NOMO-1 treated with DMSO at 0.1 percent for 48 hours (cell line): ENCODE measurements at regions not wholly inside any gene's neighbourhood (a gene's known extent, or its start where the extent isn't known, plus 50 kb on each side); places are given as distances from the start of the nearest gene placed in this dataset.
"Not testable (repeated sequence)": the region's sequence is repeated elsewhere in the genome, so short reads cannot be mapped to it uniquely, and the experiment has no call there.

Source experiments
- DNase-seq: peaks from one replicate; lab custom pipeline; 2025; ENCODE audit not compliant: unreplicated experiment; lab: John Stamatoyannopoulos, UW

DNA sequence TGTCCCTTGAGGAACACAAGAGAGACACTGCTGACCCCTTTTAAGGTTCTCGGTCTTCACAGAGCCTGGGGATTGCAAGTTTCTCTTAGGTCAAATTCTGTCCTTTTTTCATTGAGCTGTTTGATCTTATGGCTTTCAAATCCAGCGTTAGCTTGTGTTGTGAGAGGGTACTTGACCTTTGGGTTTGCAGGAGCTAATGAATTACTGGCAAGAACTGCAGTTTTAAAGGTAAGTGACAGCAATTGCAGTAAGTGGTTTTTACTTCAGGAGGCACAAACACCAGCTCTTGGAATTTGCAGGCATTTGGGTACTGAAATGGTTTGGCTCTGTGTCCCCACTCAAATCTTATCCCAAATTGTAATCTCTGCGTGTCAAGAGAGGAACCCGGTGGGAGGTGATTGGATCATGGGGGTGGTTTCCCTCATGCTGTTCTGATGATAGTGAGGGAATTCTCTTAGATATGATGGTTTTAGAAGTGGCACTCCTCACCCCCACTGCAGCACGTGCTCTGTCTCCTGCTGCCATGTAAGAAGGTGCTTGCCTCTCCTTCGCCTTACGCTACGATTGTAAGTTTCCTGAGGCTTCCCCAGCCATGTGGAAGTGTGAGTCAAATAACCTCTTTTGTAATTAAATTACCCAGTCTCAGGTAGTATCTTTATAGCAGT lies 134.5 kb upstream of the LYPLAL1 start:
- no peak for DNase-seq

DNA sequence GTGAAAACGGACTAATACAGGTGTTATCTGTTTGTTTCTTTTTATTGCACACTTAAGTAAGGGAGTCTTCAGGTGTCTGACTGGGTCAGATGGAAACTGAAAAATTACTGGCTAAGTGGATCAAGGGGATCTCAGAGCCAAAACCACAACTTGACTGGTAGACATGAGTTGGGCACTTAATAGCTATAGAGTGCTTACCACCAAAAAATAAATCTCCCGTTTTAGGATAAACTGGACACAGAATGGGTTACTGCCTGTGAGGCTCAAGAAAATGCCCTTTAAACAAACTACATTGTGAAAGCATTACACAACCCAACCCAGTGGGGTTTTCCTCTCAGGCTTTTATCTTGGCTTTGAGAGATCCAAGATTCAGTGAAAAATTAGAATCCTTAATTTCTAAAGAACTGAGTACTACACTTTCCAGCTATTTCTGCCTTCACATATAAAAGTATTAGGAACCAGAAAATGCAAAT lies 134.0 kb upstream of the LYPLAL1 start:
- no peak for DNase-seq

DNA sequence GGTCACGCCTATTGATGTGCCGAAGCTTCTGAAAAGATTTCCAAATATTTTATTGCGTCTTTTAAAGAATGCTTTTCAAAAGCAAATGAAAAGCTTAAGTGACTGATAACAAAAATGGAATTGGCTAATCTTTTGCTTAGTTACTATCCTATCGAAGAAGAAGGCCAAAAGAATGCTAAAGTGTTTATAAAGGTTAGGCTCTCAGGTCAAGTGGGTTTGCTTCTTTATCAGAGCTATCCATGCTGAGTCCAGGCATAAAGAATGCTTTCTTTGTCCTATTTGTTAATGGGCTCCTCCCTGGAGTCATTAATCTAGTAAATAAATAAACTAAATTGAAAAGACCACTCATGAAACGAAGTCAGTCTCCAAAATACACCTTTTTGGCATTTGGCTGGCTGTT lies 133.4 kb upstream of the LYPLAL1 start:
- DNase-seq: no peak

GRCh38 chr1:219041141-219041540 lies 132.5 kb upstream of the LYPLAL1 start:
- no peak for DNase-seq

- no peak for DNase-seq
Measured at GRCh38 chr1:219041818-219042217, 131.9 kb upstream of the LYPLAL1 start.

GRCh38 chr1:219042769-219043168 lies 130.9 kb upstream of the LYPLAL1 start:
- DNase-seq: no peak

GRCh38 chr1:219045246-219045645 lies 128.4 kb upstream of the LYPLAL1 start:
- no peak for DNase-seq

GRCh38 chr1:219049501-219049900 lies 124.2 kb upstream of the LYPLAL1 start:
- no peak for DNase-seq

DNA sequence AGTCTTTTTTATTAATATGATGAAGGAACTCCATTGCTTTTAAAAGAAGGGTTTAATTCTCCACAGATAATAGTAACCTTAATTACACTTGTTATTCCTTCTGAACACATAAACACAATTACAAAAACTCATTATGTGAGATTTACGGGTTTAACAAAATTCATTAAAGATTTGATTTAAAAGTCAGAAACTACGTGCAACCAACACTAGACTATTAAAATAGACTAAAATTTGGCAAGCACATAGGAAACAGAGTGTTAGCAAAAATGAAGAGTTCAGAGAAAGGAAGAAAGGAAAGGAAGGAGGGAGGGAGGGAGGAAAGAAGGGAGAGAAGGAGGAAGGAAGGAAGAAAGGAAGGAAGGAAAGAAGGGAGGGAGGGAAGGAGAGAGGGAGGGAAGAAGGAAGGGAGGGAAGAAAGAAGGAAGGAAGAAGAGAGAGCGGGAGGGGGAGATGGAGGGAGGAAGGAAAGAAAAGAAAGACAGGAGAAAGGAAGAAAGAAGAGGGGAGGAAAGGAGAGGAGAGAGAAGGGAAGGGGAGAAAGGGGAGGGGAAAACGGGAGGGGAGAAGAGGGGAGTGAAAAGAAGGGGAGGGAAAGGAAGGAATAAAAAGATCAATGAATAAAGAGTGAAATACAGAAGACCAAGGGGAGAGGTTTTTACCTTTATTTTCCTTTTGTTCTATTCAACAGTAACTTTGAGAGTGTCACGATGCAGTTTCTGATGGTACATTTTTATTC lies 123.4 kb upstream of the LYPLAL1 start:
- DNase-seq: no peak

DNA sequence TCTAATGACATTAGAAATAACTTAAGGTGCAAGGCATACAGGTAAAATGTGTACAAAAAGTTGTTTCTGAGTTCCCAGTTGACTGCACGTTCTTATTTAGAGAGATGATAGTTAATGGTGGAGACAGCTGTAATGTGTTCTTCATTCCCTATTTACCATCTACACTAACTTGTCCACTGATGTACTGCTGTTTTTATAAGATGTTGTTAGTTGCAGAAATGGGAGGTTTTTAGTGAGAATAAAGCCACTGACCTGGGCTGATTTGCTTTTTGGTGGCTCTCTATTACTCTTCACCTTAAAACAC lies 122.9 kb upstream of the LYPLAL1 start:
- no peak for DNase-seq

DNA sequence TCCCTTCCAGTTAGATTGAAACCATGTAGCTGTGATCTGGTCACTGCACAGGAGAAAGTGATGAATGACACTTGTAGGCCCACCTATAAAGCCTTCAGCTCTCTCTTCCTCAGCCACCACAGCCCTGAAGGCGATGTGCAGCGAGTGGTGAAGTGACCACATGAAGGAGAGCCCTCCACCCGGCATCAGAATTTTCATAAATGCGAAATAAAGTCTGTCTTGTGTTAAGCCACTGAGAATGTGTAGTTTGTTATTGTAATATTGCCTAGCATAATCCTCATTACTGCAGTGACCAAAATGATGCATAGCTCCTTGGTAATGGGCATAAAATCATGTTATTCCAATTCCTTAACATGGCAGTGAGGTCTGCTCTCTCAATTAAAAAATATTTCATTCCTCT lies 122.1 kb upstream of the LYPLAL1 start:
- DNase-seq: no peak

DNA sequence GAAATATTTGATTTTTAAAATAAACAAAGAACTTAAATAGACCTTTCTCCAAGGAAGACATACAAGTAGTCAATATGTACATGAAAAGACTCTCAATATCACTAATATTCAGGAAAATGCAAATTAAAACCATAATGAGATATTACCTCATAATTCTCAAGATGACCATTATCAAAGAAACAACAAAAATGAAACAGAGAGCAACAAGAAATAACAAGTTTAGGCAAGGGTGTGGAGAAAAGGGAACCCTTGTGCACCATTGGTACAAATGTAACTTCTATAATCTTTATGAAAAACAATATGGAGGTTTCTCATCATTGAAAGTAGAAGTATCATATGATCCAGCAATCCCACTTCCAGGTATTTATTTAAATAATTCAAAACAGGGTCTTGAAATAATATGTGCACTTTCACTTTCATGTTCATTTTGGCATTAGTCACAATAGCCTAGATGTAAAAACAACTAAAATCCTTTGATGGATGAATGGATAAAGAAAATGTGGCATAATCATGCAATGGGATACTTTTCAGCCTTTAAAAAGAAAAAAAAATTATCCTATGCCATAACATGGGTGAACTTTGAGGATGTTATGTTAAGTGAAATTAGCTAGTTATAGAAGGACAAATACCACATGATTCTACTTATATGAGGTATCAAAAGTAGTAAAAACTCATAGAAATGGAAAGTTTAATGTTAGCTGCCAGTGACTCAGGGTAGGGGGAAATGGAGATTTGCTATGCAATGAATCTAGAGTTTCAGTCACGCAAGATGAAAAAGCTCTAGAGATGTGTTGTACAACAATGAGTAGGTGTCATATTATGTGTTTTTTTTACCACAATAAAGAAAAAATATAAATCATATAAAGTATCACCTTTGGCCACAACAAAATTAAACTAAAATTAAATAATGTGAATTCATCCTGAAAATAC lies 114.5 kb upstream of the LYPLAL1 start:
- DNase-seq: no peak

DNA sequence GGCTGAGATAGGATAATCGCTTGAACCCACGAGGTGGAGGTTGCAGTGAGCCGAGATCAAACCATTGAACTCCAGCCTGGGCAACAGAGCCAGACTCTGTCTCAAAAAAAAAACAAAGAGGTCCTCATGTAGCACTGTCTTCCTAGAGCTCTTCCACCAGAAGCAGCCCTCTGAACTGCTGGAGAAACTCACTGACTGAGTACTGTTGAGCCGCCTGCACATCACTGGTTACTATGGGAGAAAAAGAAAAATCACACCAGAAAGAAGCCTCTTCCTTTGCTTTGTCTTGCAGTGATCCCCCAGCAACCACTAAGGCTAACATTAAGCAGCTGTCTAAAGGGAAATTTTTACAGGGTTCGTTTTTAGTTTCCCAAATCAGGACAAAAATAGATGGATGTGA lies 112.9 kb upstream of the LYPLAL1 start:
- DNase-seq: no peak

DNA sequence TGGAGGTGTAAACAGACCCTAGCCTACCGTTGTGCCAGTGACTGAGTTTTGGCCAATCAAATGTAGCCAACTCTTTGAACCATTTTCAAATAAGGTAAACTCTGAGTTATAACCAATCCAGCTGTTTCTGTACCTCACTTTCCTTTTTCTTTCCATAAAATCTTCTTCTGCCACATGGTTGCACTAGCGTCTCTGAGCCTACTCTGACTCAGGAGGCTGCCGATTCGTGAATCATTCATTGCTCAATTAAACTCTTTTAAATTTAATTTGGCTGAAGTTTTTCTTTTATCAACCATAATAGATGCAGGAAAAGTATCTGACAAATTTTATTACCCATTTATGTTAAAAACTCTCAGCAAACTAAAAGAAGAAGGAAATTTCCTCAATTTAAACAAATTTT lies 111.5 kb upstream of the LYPLAL1 start:
- DNase-seq: no peak

DNA sequence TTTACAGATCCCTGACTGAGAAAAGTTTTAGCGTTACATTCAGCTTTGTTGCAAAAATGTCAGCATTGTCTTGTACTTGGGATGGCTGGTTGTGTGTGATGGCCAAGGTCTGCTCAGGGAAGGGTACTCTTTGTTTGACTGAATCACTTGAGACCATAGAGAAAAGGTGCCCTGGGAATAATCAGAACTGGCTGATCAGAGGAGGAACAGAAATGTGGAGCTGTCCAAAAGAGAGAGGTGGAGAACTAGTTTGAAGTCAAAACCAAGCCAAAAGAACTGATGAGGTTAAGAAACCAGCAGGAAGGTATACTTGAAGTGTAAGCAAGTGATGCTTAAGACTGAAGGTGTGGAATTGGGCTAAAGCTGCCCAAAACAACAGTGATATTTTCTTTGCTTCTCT lies 107.6 kb upstream of the LYPLAL1 start:
- DNase-seq: no peak

- no peak for DNase-seq
Measured at GRCh38 chr1:219066631-219067349, 106.9 kb upstream of the LYPLAL1 start.

DNA sequence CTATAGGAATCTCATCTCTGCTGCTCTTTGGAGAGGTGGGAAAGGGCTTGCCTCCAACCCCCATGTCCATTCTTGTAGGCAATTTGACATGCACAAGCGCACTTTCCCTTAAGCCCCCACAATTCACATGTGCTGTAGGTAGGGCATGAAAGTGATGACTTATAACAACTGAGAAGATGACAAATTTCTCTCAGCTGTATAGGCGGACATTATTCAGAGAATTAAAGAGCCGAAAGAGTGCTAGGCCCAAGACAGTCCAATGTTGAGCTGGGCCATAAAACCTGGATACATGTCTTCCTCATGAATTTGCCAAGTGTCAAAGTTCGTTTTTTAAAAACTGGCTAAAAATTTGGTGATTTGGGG lies 106.3 kb upstream of the LYPLAL1 start:
- DNase-seq: no peak

- not testable (repeated sequence) for DNase-seq
Measured at GRCh38 chr1:219070395-219070794, 103.3 kb upstream of the LYPLAL1 start.

- DNase-seq: no peak
Measured at GRCh38 chr1:219071209-219071608, 102.5 kb upstream of the LYPLAL1 start.

DNA sequence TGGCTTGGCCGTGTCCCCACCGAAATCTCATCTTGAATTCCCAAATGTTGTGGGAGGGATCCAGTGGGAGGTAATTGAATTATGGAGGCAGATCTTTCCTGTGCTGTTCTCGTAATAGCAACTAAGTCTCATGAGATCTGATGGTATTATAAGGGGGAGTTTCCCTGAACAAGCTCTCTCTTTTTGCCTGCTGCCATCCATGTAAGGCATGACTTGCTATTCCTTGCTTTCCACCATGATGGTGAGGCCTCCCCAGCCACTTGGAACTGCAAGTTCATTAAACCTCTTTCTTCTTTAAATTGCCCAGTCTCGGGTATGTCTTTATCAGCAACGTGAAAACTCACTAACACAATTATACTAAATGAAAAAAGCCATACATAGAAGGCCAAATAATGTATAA lies 101.3 kb upstream of the LYPLAL1 start:
- no peak for DNase-seq

- DNase-seq: no peak
Measured at GRCh38 chr1:219074084-219074728, 99.5 kb upstream of the LYPLAL1 start.
